H1 (cell line): ENCODE measurements at regions not wholly inside any gene's neighbourhood (a gene's known extent, or its start where the extent isn't known, plus 50 kb on each side); places are given as distances from the start of the nearest gene placed in this dataset.

Source experiments
- CTCF ChIA-PET: fragments of 300-600 bp; sonication (Branson Sonifier 250); formaldehyde crosslinking; loops from one replicate; lab custom pipeline; 2021; ENCODE audit not compliant: partially characterized antibody; lab: Charles Lee
- POLR2A ChIA-PET: fragments of 300-600 bp; sonication (Branson Sonifier 250); formaldehyde crosslinking; loops from one replicate; lab custom pipeline; 2021; ENCODE audit warnings: inconsistent platforms; ENCODE audit not compliant: partially characterized antibody; lab: Charles Lee
- DNase-seq, 2 experiments: peaks; one replicate each; pipeline versions ENCODE4 v3.0.0 to v3.0.0-alpha.2; 2010 to 2022; ENCODE audit warnings: low spot score in 2 of 2, low read depth in 1 of 2, mixed read lengths in 1 of 2
- FAIRE-seq: peaks from 2 replicates; lab custom pipeline; 2011; peaks lifted over from hg19 to GRCh38; lab: Jason Lieb, UNC
- H2AFZ ChIP-seq: 2 replicates; pipeline ENCODE4 v1.8.1; 2012; ENCODE audit warnings: low read length, inconsistent platforms
- H2AK5ac ChIP-seq: 2 replicates; pipeline ENCODE4 v1.6.1; 2013; ENCODE audit warnings: low read depth, low read length
- H2BK120ac ChIP-seq: replicated peaks from 2 replicates; pipeline ENCODE3; 2013; ENCODE audit warnings: low read depth, low read length, inconsistent platforms
- H2BK12ac ChIP-seq: 2 replicates; pipeline ENCODE4 v1.6.1; 2013; ENCODE audit warnings: low read depth, low read length
- H2BK15ac ChIP-seq: 2 replicates; pipeline ENCODE4 v1.6.1; 2013; ENCODE audit warnings: low read length
- H2BK20ac ChIP-seq: 2 replicates; pipeline ENCODE4 v1.6.1; 2013; ENCODE audit warnings: low read length
- H2BK5ac ChIP-seq: 2 replicates; pipeline ENCODE4 v1.6.1; 2013; ENCODE audit warnings: low read depth, low read length
- H3K14ac ChIP-seq: 2 replicates; pipeline ENCODE4 v1.6.1; 2013; ENCODE audit warnings: inconsistent platforms; ENCODE audit not compliant: insufficient read length
- H3K18ac ChIP-seq: 2 replicates; pipeline ENCODE4 v1.6.1; 2013; ENCODE audit warnings: low read length; ENCODE audit errors: extremely low read depth
- H3K23ac ChIP-seq: 2 replicates; pipeline ENCODE4 v1.6.1; 2013; ENCODE audit warnings: inconsistent platforms; ENCODE audit not compliant: insufficient read length
- H3K23me2 ChIP-seq: 2 replicates; pipeline ENCODE4 v1.6.1; 2013; ENCODE audit warnings: low read depth, low read length
- H3K27ac ChIP-seq: 2 replicates; pipeline ENCODE4 v1.6.1; 2011; ENCODE audit warnings: low read depth, low read length, inconsistent platforms
- H3K27me3 ChIP-seq, 4 experiments: replicated peaks in 1 of 4; 1 replicate in 1 of 4; 2 replicates in 3 of 4; pipeline versions ENCODE4 v1.6.1 to v1.8.1; 2011 to 2013; ENCODE audit warnings: low read length in 3 of 4, mild to moderate bottlenecking in 3 of 4, inconsistent platforms in 2 of 4, mixed read lengths in 2 of 4, moderate library complexity in 1 of 4; ENCODE audit not compliant: control insufficient read depth in 3 of 4, insufficient read depth in 3 of 4; ENCODE audit errors: extremely low read depth in 1 of 4
- H3K36me3 ChIP-seq, 4 experiments: 2 replicates each; pipeline versions ENCODE4 v1.6.1 to v1.8.1; 2011 to 2013; ENCODE audit warnings: mild to moderate bottlenecking in 4 of 4, low read length in 3 of 4, moderate library complexity in 2 of 4, control low read depth in 1 of 4, inconsistent platforms in 1 of 4; ENCODE audit not compliant: insufficient read depth in 4 of 4, control insufficient read depth in 2 of 4
- H3K4ac ChIP-seq: replicated peaks from 2 replicates; pipeline ENCODE3; 2013; ENCODE audit warnings: low read length, low read depth, mixed read lengths, inconsistent platforms; ENCODE audit not compliant: insufficient read length
- H3K4me1 ChIP-seq, 4 experiments: replicated peaks in 1 of 4; 1 replicate in 1 of 4; 2 replicates in 3 of 4; pipeline versions ENCODE4 v1.6.1 to v1.8.1; 2011 to 2013; ENCODE audit warnings: low read length in 3 of 4, inconsistent platforms in 2 of 4, mixed read lengths in 1 of 4; ENCODE audit not compliant: insufficient read depth in 4 of 4, control insufficient read depth in 3 of 4
- H3K4me2 ChIP-seq, 2 experiments: 2 replicates each; pipeline versions ENCODE4 v1.6.1 to v1.8.1; 2011 to 2013; ENCODE audit warnings: low read depth in 2 of 2, low read length in 2 of 2, control low read depth in 1 of 2, inconsistent platforms in 1 of 2, mild to moderate bottlenecking in 1 of 2; ENCODE audit not compliant: insufficient read depth in 1 of 2
- H3K4me3 ChIP-seq, 4 experiments: fragments of 200-600, 300-600 bp in 1 of 4; sonication (generic), shearing (Covaris generic), sonication (Bioruptor Twin) in 1 of 4; 2 replicates each; pipeline versions ENCODE4 v1.5.1 to v1.8.1; 2011 to 2016; ENCODE audit warnings: low read length in 4 of 4, low read depth in 3 of 4, control low read depth in 2 of 4, inconsistent platforms in 2 of 4, mild to moderate bottlenecking in 2 of 4, mixed read lengths in 1 of 4, moderate library complexity in 1 of 4; ENCODE audit not compliant: insufficient read depth in 2 of 4; ENCODE audit errors: extremely low read depth in 1 of 4
- H3K56ac ChIP-seq: replicated peaks from 2 replicates; pipeline ENCODE3; 2013; ENCODE audit warnings: low read depth, mild to moderate bottlenecking, mixed read lengths, low read length, inconsistent platforms; ENCODE audit not compliant: insufficient read length
- H3K79me1 ChIP-seq: 2 replicates; pipeline ENCODE4 v1.6.1; 2013; ENCODE audit warnings: low read depth, low read length, control low read depth
- H3K79me2 ChIP-seq, 2 experiments: 2 replicates each; pipeline versions ENCODE4 v1.6.1 to v1.8.1; 2012 to 2013; ENCODE audit warnings: low read length in 2 of 2, mild to moderate bottlenecking in 2 of 2, inconsistent platforms in 1 of 2; ENCODE audit not compliant: insufficient read depth in 2 of 2, control insufficient read depth in 1 of 2
- H3K9ac ChIP-seq, 4 experiments: replicated peaks in 1 of 4; 1 replicate in 1 of 4; 2 replicates in 3 of 4; pipeline versions ENCODE4 v1.6.1 to v1.8.1; 2011 to 2013; ENCODE audit warnings: low read depth in 3 of 4, low read length in 3 of 4, control low read depth in 2 of 4, mild to moderate bottlenecking in 2 of 4, moderate library complexity in 2 of 4, inconsistent platforms in 1 of 4; ENCODE audit errors: extremely low read depth in 1 of 4
- H3K9me3 ChIP-seq, 2 experiments: 2 replicates each; pipeline versions ENCODE4 v1.6.1 to v1.8.1; 2012 to 2013; ENCODE audit warnings: mild to moderate bottlenecking in 2 of 2, moderate library complexity in 2 of 2, control low read depth in 1 of 2, inconsistent platforms in 1 of 2, low read depth in 1 of 2, low read length in 1 of 2, mixed read lengths in 1 of 2; ENCODE audit not compliant: insufficient read depth in 2 of 2
- H4K20me1 ChIP-seq, 2 experiments: replicated peaks in 1 of 2; 2 replicates each; pipeline versions ENCODE3 to v1.8.1; 2011 to 2013; ENCODE audit warnings: inconsistent platforms in 2 of 2, low read length in 2 of 2, mild to moderate bottlenecking in 1 of 2; ENCODE audit not compliant: insufficient read depth in 2 of 2, control insufficient read depth in 1 of 2
- H4K5ac ChIP-seq: 2 replicates; pipeline ENCODE4 v1.6.1; 2013; ENCODE audit warnings: low read length, low read depth, mixed read lengths, inconsistent platforms; ENCODE audit not compliant: insufficient read length
- H4K8ac ChIP-seq: 2 replicates; pipeline ENCODE4 v1.8.0; 2013; ENCODE audit warnings: mild to moderate bottlenecking, moderate library complexity, low read length, inconsistent platforms; ENCODE audit not compliant: insufficient read depth; ENCODE audit errors: extremely low read depth
- H4K91ac ChIP-seq: replicated peaks from 2 replicates; pipeline ENCODE3; 2013; ENCODE audit warnings: low read length, mixed read lengths, inconsistent platforms; ENCODE audit not compliant: insufficient read length
- CTCF ChIP-seq, 3 experiments: IDR thresholded peaks; 1 replicate in 2 of 3; 2 replicates in 1 of 3; pipeline versions ENCODE4 v1.5.1 to v1.6.1; 2011; ENCODE audit warnings: low read length in 3 of 3, mild to moderate bottlenecking in 3 of 3, inconsistent platforms in 2 of 3, low read depth in 1 of 3, moderate library complexity in 1 of 3; ENCODE audit not compliant: insufficient read depth in 1 of 3; ENCODE audit errors: control extremely low read depth in 1 of 3
- JUN ChIP-seq: IDR thresholded peaks from 2 replicates; pipeline ENCODE4 v1.6.1; 2011; ENCODE audit warnings: low read depth, mild to moderate bottlenecking, improper control_type of control experiment, low read length
- RBBP5 ChIP-seq: IDR thresholded peaks from 2 replicates; pipeline ENCODE4 v1.7.1; 2012; ENCODE audit warnings: low read depth, mild to moderate bottlenecking, inconsistent platforms, low read length, moderate library complexity, borderline replicate concordance
- SIRT6 ChIP-seq: IDR thresholded peaks from one replicate; pipeline ENCODE4 v1.7.1; 2012; ENCODE audit warnings: low read length, inconsistent platforms
- SP1 ChIP-seq: IDR thresholded peaks from 2 replicates; pipeline ENCODE4 v1.6.1; 2011; ENCODE audit warnings: low read depth, low read length
- SP2 ChIP-seq: IDR thresholded peaks from 2 replicates; pipeline ENCODE4 v1.6.1; 2012; ENCODE audit warnings: mild to moderate bottlenecking, low read length, inconsistent platforms
- WGBS, 2 experiments: shearing (Covaris generic) in 1 of 2; methylation state at CpG; one replicate each; pipeline versions ENCODE4 v1.1.6 to v1.1.7; 2013 to 2015; ENCODE audit warnings: low lambda C conversion rate in 2 of 2, mixed read lengths in 2 of 2, inconsistent platforms in 1 of 2, low coverage in 1 of 2, missing lambda C conversion rate in 1 of 2; ENCODE audit not compliant: insufficient replicate concordance in 2 of 2, insufficient coverage in 1 of 2, insufficient read length in 1 of 2; ENCODE audit errors: extremely low coverage in 1 of 2, missing lambda C conversion rate in 1 of 2; 5-methylcytosine and 5-hydroxymethylcytosine counted together

- H3K79me1 ChIP-seq, result no peaks in the 10 kb centered on the region
- no peak overlapping the region for H2BK15ac ChIP-seq
- no peaks in the 10 kb centered on the region for H3K4me1 ChIP-seq
- no peaks in the 10 kb centered on the region for H3K23me2 ChIP-seq
- H4K91ac ChIP-seq, result no peak overlapping the region
- no peaks in the 10 kb centered on the region for H3K27me3 ChIP-seq
- no peak for FAIRE-seq
- no peak overlapping the region for H4K5ac ChIP-seq
- no peak overlapping the region for H4K8ac ChIP-seq
- H3K23ac ChIP-seq, result no peak overlapping the region
- H3K9me3 ChIP-seq, result peaks cover 0 to 4% of the 10 kb centered on the region in 2 experiments; a peak in 1 of 4 replicates
- H3K4me3 ChIP-seq, result no peak overlapping the region
- H2BK12ac ChIP-seq, result no peak overlapping the region
- no peak overlapping the region for H3K14ac ChIP-seq
- no peak overlapping the region for H2BK120ac ChIP-seq
- H3K56ac ChIP-seq, result no peak overlapping the region
- no peak overlapping the region for H2BK5ac ChIP-seq
- TF ChIP-seq RBBP5, result no peak
- TF ChIP-seq SP1, result no peak
- no peak for TF ChIP-seq SP2
- TF ChIP-seq SIRT6, result no peak
- TF ChIP-seq JUN, result no peak
- no peak for TF ChIP-seq CTCF (IDR thresholded peaks at IDR 0.05; ENCODE audit: control extremely low read depth in 1 of 3, insufficient read depth in 1 of 3, low read depth in 1 of 3, low read length in 3 of 3)
- no peak overlapping the region for H3K4me2 ChIP-seq
- no peak overlapping the region for H3K9ac ChIP-seq
- H3K27ac ChIP-seq, result no peak overlapping the region
- WGBS, 2 experiments, result 89% methylated on average over 2 of the region's 2 CpGs; no CpG with 5 or more reads in 1 of the 2 experiments
- no peaks in the 10 kb centered on the region for H3K79me2 ChIP-seq
- H4K20me1 ChIP-seq, result no peaks in the 10 kb centered on the region
- DNase-seq, result no peak
- H2AK5ac ChIP-seq, result no peak overlapping the region
- no peak overlapping the region for H2BK20ac ChIP-seq
- CTCF ChIA-PET, result interaction anchor here (0.7 kb wide), 1 partner anchor 23 kb away, joined by 3 read pairs; no protein-coding TSS in a partner anchor
- no peak overlapping the region for H3K4ac ChIP-seq
- no peak overlapping the region for H2AFZ ChIP-seq
- no peak overlapping the region for H3K18ac ChIP-seq
- no peaks in the 10 kb centered on the region; a peak in 2 of 8 replicates for H3K36me3 ChIP-seq
- POLR2A ChIA-PET, result no interaction called here
These were observed 143.6 kb downstream of the CD24 start for GRCh38 chr6:106830930-106831329.
